ENCODE measurements at regions not wholly inside any gene's neighbourhood (a gene's known extent, or its start where the extent isn't known, plus 50 kb on each side); places are given as distances from the start of the nearest gene placed in this dataset.
"Not testable (repeated sequence)": the region's sequence is repeated elsewhere in the genome, so short reads cannot be mapped to it uniquely, and the experiment has no call there.

GRCh38 chr15:38128921-38129320 lies 123.7 kb upstream of the SPRED1 start:
- no peak for DNase-seq

GRCh38 chr15:38129531-38130204 lies 123.0 kb upstream of the SPRED1 start:
- no peak for DNase-seq

GRCh38 chr15:38130205-38130567 lies 122.5 kb upstream of the SPRED1 start:
- no peak for DNase-seq

- DNase-seq, result no peak
Observed at GRCh38 chr15:38130740-38131498, 121.7 kb upstream of the SPRED1 start.

- DNase-seq, result no peak
Observed at GRCh38 chr15:38134252-38134651, 118.4 kb upstream of the SPRED1 start.

GRCh38 chr15:38142195-38142594 lies 110.4 kb upstream of the SPRED1 start:
- DNase-seq, result not testable (repeated sequence)

- DNase-seq, result no peak
Observed at GRCh38 chr15:38144921-38145320, 107.7 kb upstream of the SPRED1 start.

- DNase-seq, result no peak
Observed at GRCh38 chr15:38145651-38146111, 107.0 kb upstream of the SPRED1 start.

- DNase-seq, result no peak
Observed at GRCh38 chr15:38147246-38147645, 105.4 kb upstream of the SPRED1 start.

GRCh38 chr15:38148471-38148870 lies 104.2 kb upstream of the SPRED1 start:
- no peak for DNase-seq

GRCh38 chr15:38149315-38149714 lies 103.3 kb upstream of the SPRED1 start:
- no peak for DNase-seq

- DNase-seq, result no peak
Observed at GRCh38 chr15:38150148-38150547, 102.5 kb upstream of the SPRED1 start.

- no peak for DNase-seq
Observed at GRCh38 chr15:38150794-38151193, 101.8 kb upstream of the SPRED1 start.

- no peak for DNase-seq
Observed at GRCh38 chr15:38153781-38154180, 98.9 kb upstream of the SPRED1 start.

GRCh38 chr15:38154255-38154654 lies 98.4 kb upstream of the SPRED1 start:
- DNase-seq, result no peak

GRCh38 chr15:38154837-38155236 lies 97.8 kb upstream of the SPRED1 start:
- no peak for DNase-seq

- no peak for DNase-seq
Observed at GRCh38 chr15:38163658-38164057, 89.0 kb upstream of the SPRED1 start.

GRCh38 chr15:38164061-38164460 lies 88.6 kb upstream of the SPRED1 start:
- DNase-seq, result no peak

- no peak for DNase-seq
Observed at GRCh38 chr15:38164507-38164906, 88.1 kb upstream of the SPRED1 start.

- DNase-seq, result no peak
Observed at GRCh38 chr15:38168467-38169070, 84.1 kb upstream of the SPRED1 start.

GRCh38 chr15:38171973-38172372 lies 80.7 kb upstream of the SPRED1 start:
- no peak for DNase-seq

GRCh38 chr15:38174691-38175090 lies 77.9 kb upstream of the SPRED1 start:
- no peak for DNase-seq

GRCh38 chr15:38176155-38176554 lies 76.5 kb upstream of the SPRED1 start:
- DNase-seq, result no peak

GRCh38 chr15:38176691-38177090 lies 75.9 kb upstream of the SPRED1 start:
- no peak for DNase-seq

Measured in CD4-positive, alpha-beta T cell treated with Interleukin-4 for 4 hours (primary cell).